Mesothelial cell of epicardium (in vitro differentiated cells): ENCODE measurements at regions not wholly inside any gene's neighbourhood (a gene's known extent, or its start where the extent isn't known, plus 50 kb on each side); places are given as distances from the start of the nearest gene placed in this dataset.
"Not testable (repeated sequence)": the region's sequence is repeated elsewhere in the genome, so short reads cannot be mapped to it uniquely, and the experiment has no call there.

ENCODE experiments used
- DNase-seq, 2 experiments: peaks; one replicate each; pipeline ENCODE4 v3.0.0; 2021; ENCODE audit warnings: low spot score in 2 of 2; ENCODE audit not compliant: unreplicated experiment in 2 of 2
- H3K27ac Mint-ChIP-seq: 2 replicates; pipeline ENCODE4 v1.8.0; 2021; ENCODE audit warnings: mixed read lengths
- H3K27me3 Mint-ChIP-seq: 2 replicates; pipeline ENCODE4 v1.8.0; 2021; ENCODE audit warnings: low read depth, mixed read lengths
- H3K36me3 Mint-ChIP-seq: 2 replicates; pipeline ENCODE4 v1.8.0; 2021; ENCODE audit warnings: mixed read lengths
- H3K4me1 Mint-ChIP-seq: 2 replicates; pipeline ENCODE4 v1.8.0; 2021; ENCODE audit warnings: mixed read lengths
- H3K4me3 Mint-ChIP-seq: 2 replicates; pipeline ENCODE4 v1.8.0; 2021; ENCODE audit warnings: mild to moderate bottlenecking, moderate library complexity, mixed read lengths
- H3K9me3 Mint-ChIP-seq: 2 replicates; pipeline ENCODE4 v1.8.0; 2021; ENCODE audit warnings: mixed read lengths
- TF ChIP-seq, protein P1 (sequence below): fragments of 200-600 bp; sonication (generic); IDR thresholded peaks from one replicate; pipeline ENCODE4 v1.5.0; 2021; ENCODE audit warnings: antibody characterized with exemption; ENCODE audit not compliant: unreplicated experiment

DNA sequence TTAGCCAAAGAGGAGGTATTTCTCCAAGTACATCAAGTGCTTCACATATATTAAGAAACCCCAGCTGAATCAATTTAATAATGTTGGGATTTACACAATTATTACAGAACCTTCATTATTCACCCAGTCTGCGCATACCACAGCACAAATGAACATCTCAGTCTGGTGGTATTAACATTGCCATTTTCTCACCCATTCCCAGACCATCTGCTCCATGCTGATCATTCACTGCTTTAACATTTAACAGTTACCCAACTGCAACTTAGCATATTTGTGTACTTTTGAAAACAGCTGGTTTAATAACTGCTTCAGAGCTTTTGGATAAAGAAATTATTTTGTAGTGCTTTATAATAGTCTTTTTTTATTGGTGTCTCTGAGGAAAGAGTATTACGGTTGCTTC is 1072.1 kb downstream of the NXPH1 start:
- Mint-ChIP-seq H3K9me3 (no peaks in the 10 kb centered on the region), H3K4me3 (no peak overlapping the region), H3K27ac (no peak overlapping the region), H3K4me1 (peaks cover 3% of the 10 kb centered on the region), H3K27me3 (no peaks in the 10 kb centered on the region), H3K36me3 (no peaks in the 10 kb centered on the region)
- DNase-seq = no peak
- TF ChIP-seq, protein P1, sequence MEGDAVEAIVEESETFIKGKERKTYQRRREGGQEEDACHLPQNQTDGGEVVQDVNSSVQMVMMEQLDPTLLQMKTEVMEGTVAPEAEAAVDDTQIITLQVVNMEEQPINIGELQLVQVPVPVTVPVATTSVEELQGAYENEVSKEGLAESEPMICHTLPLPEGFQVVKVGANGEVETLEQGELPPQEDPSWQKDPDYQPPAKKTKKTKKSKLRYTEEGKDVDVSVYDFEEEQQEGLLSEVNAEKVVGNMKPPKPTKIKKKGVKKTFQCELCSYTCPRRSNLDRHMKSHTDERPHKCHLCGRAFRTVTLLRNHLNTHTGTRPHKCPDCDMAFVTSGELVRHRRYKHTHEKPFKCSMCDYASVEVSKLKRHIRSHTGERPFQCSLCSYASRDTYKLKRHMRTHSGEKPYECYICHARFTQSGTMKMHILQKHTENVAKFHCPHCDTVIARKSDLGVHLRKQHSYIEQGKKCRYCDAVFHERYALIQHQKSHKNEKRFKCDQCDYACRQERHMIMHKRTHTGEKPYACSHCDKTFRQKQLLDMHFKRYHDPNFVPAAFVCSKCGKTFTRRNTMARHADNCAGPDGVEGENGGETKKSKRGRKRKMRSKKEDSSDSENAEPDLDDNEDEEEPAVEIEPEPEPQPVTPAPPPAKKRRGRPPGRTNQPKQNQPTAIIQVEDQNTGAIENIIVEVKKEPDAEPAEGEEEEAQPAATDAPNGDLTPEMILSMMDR = no peak

GRCh38 chr7:9507290-9507689 is 1073.9 kb downstream of the NXPH1 start:
- no peak overlapping the region for H3K4me3 Mint-ChIP-seq
- TF ChIP-seq, protein P1 = no peak
- no peaks in the 10 kb centered on the region for H3K9me3 Mint-ChIP-seq
- H3K27ac Mint-ChIP-seq = peak overlapping the region; percentile 41
- peaks cover 1% of the 10 kb centered on the region for H3K4me1 Mint-ChIP-seq
- no peak for DNase-seq
- H3K36me3 Mint-ChIP-seq = no peaks in the 10 kb centered on the region
- no peaks in the 10 kb centered on the region for H3K27me3 Mint-ChIP-seq

DNA sequence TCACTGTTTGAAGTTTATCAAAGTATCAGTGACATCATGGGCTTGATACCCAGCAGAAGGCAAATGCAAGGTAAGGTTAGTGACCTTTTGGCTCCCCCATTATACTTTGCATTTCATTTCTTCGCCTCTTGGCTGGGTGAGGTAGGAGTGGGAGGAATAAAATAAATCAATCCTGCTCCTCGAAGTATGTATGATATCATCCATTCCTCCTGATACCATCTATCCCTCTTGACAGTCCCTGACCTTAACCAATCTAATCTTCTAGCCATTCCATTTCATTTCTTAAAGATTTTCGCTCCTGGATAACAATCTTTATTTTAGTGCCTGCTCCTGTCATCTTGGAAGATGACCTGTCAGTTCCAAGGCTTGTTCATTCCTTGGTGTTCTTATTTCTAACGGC is 1083.3 kb downstream of the NXPH1 start:
- H3K4me3 Mint-ChIP-seq = no peak overlapping the region
- TF ChIP-seq, protein P1 = no peak
- H3K9me3 Mint-ChIP-seq = no peaks in the 10 kb centered on the region
- peaks cover 22% of the 10 kb centered on the region for H3K4me1 Mint-ChIP-seq
- no peak overlapping the region for H3K27ac Mint-ChIP-seq
- H3K36me3 Mint-ChIP-seq = no peaks in the 10 kb centered on the region
- H3K27me3 Mint-ChIP-seq = no peaks in the 10 kb centered on the region
- no peak for DNase-seq

DNA sequence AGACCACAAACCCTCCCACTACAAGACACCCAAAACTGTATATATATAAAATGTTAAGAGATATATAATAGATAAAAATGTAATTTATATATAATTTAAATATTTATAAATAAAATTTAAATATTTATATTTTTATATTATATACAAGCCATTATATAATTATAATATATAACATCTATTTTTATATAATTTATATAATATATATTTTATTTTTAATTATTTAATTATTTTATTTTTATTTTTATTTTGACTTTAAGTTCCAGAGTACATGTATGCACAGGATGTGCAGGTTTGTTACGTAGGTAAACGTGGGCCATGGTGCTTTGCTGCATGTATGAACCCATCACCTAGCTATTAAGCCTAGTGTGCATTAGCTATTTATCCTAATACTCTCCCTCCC is 1090.2 kb downstream of the NXPH1 start:
- Mint-ChIP-seq H3K27ac (no peak overlapping the region), H3K4me3 (no peak overlapping the region), H3K27me3 (no peaks in the 10 kb centered on the region), H3K36me3 (no peaks in the 10 kb centered on the region), H3K4me1 (no peaks in the 10 kb centered on the region), H3K9me3 (peaks cover 7% of the 10 kb centered on the region)
- TF ChIP-seq, protein P1 = no peak
- no peak for DNase-seq

DNA sequence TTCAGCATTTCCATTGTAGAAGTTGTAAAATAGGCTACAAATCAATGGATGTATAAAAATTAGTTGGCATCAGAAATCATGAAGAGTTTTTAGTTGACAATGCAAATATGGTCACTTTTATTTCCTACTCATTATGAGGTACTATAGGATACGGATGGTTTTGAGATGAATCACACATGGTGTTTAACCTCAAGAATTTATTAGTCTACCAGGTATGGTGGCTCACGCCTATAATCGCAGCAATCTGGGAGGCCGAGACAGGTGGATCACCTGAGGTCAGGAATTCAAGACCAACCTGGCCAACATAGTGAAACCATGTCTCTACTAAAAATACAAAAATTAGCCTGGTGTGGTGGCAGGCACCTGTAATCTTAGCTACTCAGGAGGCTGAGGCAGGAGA is 1119.0 kb downstream of the NXPH1 start:
- H3K4me1 Mint-ChIP-seq, H3K4me3 Mint-ChIP-seq: not testable (repeated sequence)

GRCh38 chr7:9557853-9558252 is 1124.4 kb downstream of the NXPH1 start:
- Mint-ChIP-seq H3K27me3 (no peaks in the 10 kb centered on the region), H3K9me3 (peaks cover 4% of the 10 kb centered on the region), H3K36me3 (no peaks in the 10 kb centered on the region), H3K4me1 (no peaks in the 10 kb centered on the region), H3K4me3 (no peak overlapping the region), H3K27ac (no peak overlapping the region)
- no peak for DNase-seq
- TF ChIP-seq, protein P1 = no peak

More for the DNA sequence above, 1119.0 kb downstream of the NXPH1 start:
- H3K27ac Mint-ChIP-seq, DNase-seq, H3K27me3 Mint-ChIP-seq, H3K36me3 Mint-ChIP-seq, H3K9me3 Mint-ChIP-seq: not testable (repeated sequence)
